ENCODE measurements at regions not wholly inside any gene's neighbourhood (a gene's known extent, or its start where the extent isn't known, plus 50 kb on each side); places are given as distances from the start of the nearest gene placed in this dataset.
"Not testable (repeated sequence)": the region's sequence is repeated elsewhere in the genome, so short reads cannot be mapped to it uniquely, and the experiment has no call there.

GRCh38 chr7:159215076-159215475, 70.4 kb upstream of the VIPR2 start:
- intact Hi-C loops (cut with micrococcal nuclease), result no loop called here
- Mint-ChIP-seq H3K27ac (no peak overlapping the region), H3K27me3 (no peaks in the 10 kb centered on the region), H3K36me3 (no peaks in the 10 kb centered on the region), H3K4me1 (ENCODE audit: low read depth) (peaks cover 2% of the 10 kb centered on the region), H3K4me3 (no peak overlapping the region), H3K9me3 (no peaks in the 10 kb centered on the region)
- POLR2A ChIA-PET, result no interaction called here
- no peak for DNase-seq
- CTCF ChIA-PET, result no interaction called here

GRCh38 chr7:159213253-159213652, 68.6 kb upstream of the VIPR2 start:
- H3K36me3 Mint-ChIP-seq, result no peaks in the 10 kb centered on the region
- CTCF ChIA-PET, result no interaction called here
- no peak overlapping the region for H3K27ac Mint-ChIP-seq
- no peak for DNase-seq
- intact Hi-C loops (cut with micrococcal nuclease), result no loop called here
- no peaks in the 10 kb centered on the region for H3K9me3 Mint-ChIP-seq
- POLR2A ChIA-PET, result no interaction called here
- no peaks in the 10 kb centered on the region for H3K27me3 Mint-ChIP-seq
- no peak overlapping the region for H3K4me3 Mint-ChIP-seq
- peaks cover 2% of the 10 kb centered on the region for H3K4me1 Mint-ChIP-seq (ENCODE audit: low read depth)

GRCh38 chr7:159212226-159212625, 67.6 kb upstream of the VIPR2 start:
- DNase-seq, result no peak
- CTCF ChIA-PET, result no interaction called here
- POLR2A ChIA-PET, result no interaction called here
- Mint-ChIP-seq H3K27me3 (no peaks in the 10 kb centered on the region), H3K4me3 (no peak overlapping the region), H3K36me3 (no peaks in the 10 kb centered on the region), H3K27ac (no peak overlapping the region), H3K9me3 (no peaks in the 10 kb centered on the region), H3K4me1 (ENCODE audit: low read depth) (peaks cover 2% of the 10 kb centered on the region)
- intact Hi-C loops (cut with micrococcal nuclease), result no loop called here

GRCh38 chr7:159211540-159212182, 67.0 kb upstream of the VIPR2 start:
- no peak overlapping the region for H3K4me3 Mint-ChIP-seq
- intact Hi-C loops (cut with micrococcal nuclease), result no loop called here
- H3K4me1 Mint-ChIP-seq (ENCODE audit: low read depth), result peaks cover 2% of the 10 kb centered on the region
- no peak for DNase-seq
- no peak overlapping the region for H3K27ac Mint-ChIP-seq
- CTCF ChIA-PET, result no interaction called here
- no peaks in the 10 kb centered on the region for H3K27me3 Mint-ChIP-seq
- POLR2A ChIA-PET, result no interaction called here
- H3K36me3 Mint-ChIP-seq, result no peaks in the 10 kb centered on the region
- H3K9me3 Mint-ChIP-seq, result no peaks in the 10 kb centered on the region

- no peak for DNase-seq
- Mint-ChIP-seq H3K36me3 (no peaks in the 10 kb centered on the region), H3K4me1 (ENCODE audit: low read depth) (peaks cover 2% of the 10 kb centered on the region), H3K27me3 (no peaks in the 10 kb centered on the region), H3K4me3 (no peak overlapping the region), H3K27ac (no peak overlapping the region), H3K9me3 (no peaks in the 10 kb centered on the region)
- ChIA-PET CTCF (no interaction called here), POLR2A (no interaction called here)
- intact Hi-C loops (cut with micrococcal nuclease), result no loop called here
These were observed 66.0 kb upstream of the VIPR2 start for GRCh38 chr7:159210581-159211235.

GRCh38 chr7:159209429-159209828, 64.8 kb upstream of the VIPR2 start:
- DNase-seq, result no peak
- H3K27ac Mint-ChIP-seq, result no peak overlapping the region
- no peaks in the 10 kb centered on the region for H3K9me3 Mint-ChIP-seq
- peaks cover 2% of the 10 kb centered on the region for H3K4me1 Mint-ChIP-seq (ENCODE audit: low read depth)
- CTCF ChIA-PET, result no interaction called here
- intact Hi-C loops (cut with micrococcal nuclease), result no loop called here
- POLR2A ChIA-PET, result no interaction called here
- no peak overlapping the region for H3K4me3 Mint-ChIP-seq
- H3K27me3 Mint-ChIP-seq, result no peaks in the 10 kb centered on the region
- no peaks in the 10 kb centered on the region for H3K36me3 Mint-ChIP-seq

- POLR2A ChIA-PET, result no interaction called here
- DNase-seq, result no peak
- no peak overlapping the region for H3K4me3 Mint-ChIP-seq
- H3K36me3 Mint-ChIP-seq, result no peaks in the 10 kb centered on the region
- no peaks in the 10 kb centered on the region for H3K27me3 Mint-ChIP-seq
- intact Hi-C loops (cut with micrococcal nuclease), result no loop called here
- CTCF ChIA-PET, result no interaction called here
- peaks cover 2% of the 10 kb centered on the region for H3K4me1 Mint-ChIP-seq (ENCODE audit: low read depth)
- no peaks in the 10 kb centered on the region for H3K9me3 Mint-ChIP-seq
- H3K27ac Mint-ChIP-seq, result no peak overlapping the region
These were observed 63.3 kb upstream of the VIPR2 start for GRCh38 chr7:159207951-159208350.

GRCh38 chr7:159207393-159207792, 62.7 kb upstream of the VIPR2 start:
- ChIA-PET POLR2A (no interaction called here), CTCF (no interaction called here)
- Mint-ChIP-seq H3K4me3 (no peak overlapping the region), H3K4me1 (ENCODE audit: low read depth) (peaks cover 2% of the 10 kb centered on the region), H3K9me3 (no peaks in the 10 kb centered on the region), H3K27ac (no peak overlapping the region), H3K27me3 (no peaks in the 10 kb centered on the region), H3K36me3 (no peaks in the 10 kb centered on the region)
- no peak for DNase-seq
- intact Hi-C loops (cut with micrococcal nuclease), result no loop called here

GRCh38 chr7:159205833-159206232, 61.2 kb upstream of the VIPR2 start:
- Mint-ChIP-seq H3K4me1 (ENCODE audit: low read depth) (peaks cover 2% of the 10 kb centered on the region), H3K36me3 (no peaks in the 10 kb centered on the region), H3K27ac (no peak overlapping the region), H3K9me3 (no peaks in the 10 kb centered on the region), H3K4me3 (no peak overlapping the region), H3K27me3 (no peaks in the 10 kb centered on the region)
- CTCF ChIA-PET, result no interaction called here
- DNase-seq, result no peak
- intact Hi-C loops (cut with micrococcal nuclease), result no loop called here
- POLR2A ChIA-PET, result no interaction called here

GRCh38 chr7:159204664-159205063, 60.0 kb upstream of the VIPR2 start:
- H3K36me3 Mint-ChIP-seq, result no peaks in the 10 kb centered on the region
- no peaks in the 10 kb centered on the region for H3K9me3 Mint-ChIP-seq
- intact Hi-C loops (cut with micrococcal nuclease), result no loop called here
- DNase-seq, result no peak
- no peak overlapping the region for H3K4me3 Mint-ChIP-seq
- H3K27me3 Mint-ChIP-seq, result no peaks in the 10 kb centered on the region
- CTCF ChIA-PET, result no interaction called here
- H3K27ac Mint-ChIP-seq, result no peak overlapping the region
- POLR2A ChIA-PET, result no interaction called here
- H3K4me1 Mint-ChIP-seq (ENCODE audit: low read depth), result no peaks in the 10 kb centered on the region

- H3K4me3 Mint-ChIP-seq; H3K4me1 Mint-ChIP-seq (ENCODE audit: low read depth); H3K27ac Mint-ChIP-seq; H3K27me3 Mint-ChIP-seq; POLR2A ChIA-PET; H3K9me3 Mint-ChIP-seq; DNase-seq; H3K36me3 Mint-ChIP-seq; CTCF ChIA-PET; intact Hi-C loops (cut with micrococcal nuclease): not testable (repeated sequence)
These were observed 58.6 kb upstream of the VIPR2 start for GRCh38 chr7:159203253-159203652.

GRCh38 chr7:159201722-159202330, 57.2 kb upstream of the VIPR2 start:
- no peaks in the 10 kb centered on the region for H3K9me3 Mint-ChIP-seq
- no peaks in the 10 kb centered on the region for H3K27me3 Mint-ChIP-seq
- no peak overlapping the region for H3K27ac Mint-ChIP-seq
- no peak overlapping the region for H3K4me3 Mint-ChIP-seq
- no peaks in the 10 kb centered on the region for H3K36me3 Mint-ChIP-seq
- POLR2A ChIA-PET, result no interaction called here
- peak; percentile 20 for DNase-seq
- intact Hi-C loops (cut with micrococcal nuclease), result no loop called here
- CTCF ChIA-PET, result no interaction called here
- peaks cover 20% of the 10 kb centered on the region for H3K4me1 Mint-ChIP-seq (ENCODE audit: low read depth)

- Mint-ChIP-seq H3K9me3 (no peaks in the 10 kb centered on the region), H3K36me3 (no peaks in the 10 kb centered on the region), H3K27ac (no peak overlapping the region), H3K4me1 (ENCODE audit: low read depth) (peaks cover 32% of the 10 kb centered on the region), H3K27me3 (no peaks in the 10 kb centered on the region), H3K4me3 (no peak overlapping the region)
- POLR2A ChIA-PET, result no interaction called here
- DNase-seq, result no peak
- intact Hi-C loops (cut with micrococcal nuclease), result no loop called here
- CTCF ChIA-PET, result no interaction called here
These were observed 55.8 kb upstream of the VIPR2 start for GRCh38 chr7:159200421-159200820.

Measured in activated CD4-positive, alpha-beta memory T cell treated with anti-CD3 and anti-CD28 coated beads for 36 hours (primary cell).